ENCODE measurements at regions not wholly inside any gene's neighbourhood (a gene's known extent, or its start where the extent isn't known, plus 50 kb on each side); places are given as distances from the start of the nearest gene placed in this dataset.

- Histone ChIP-seq H2BK12ac (ENCODE audit: low read length) (no peak overlapping the region), H3K36me3 (ENCODE audit: control insufficient read depth in 1 of 2, insufficient read depth in 2 of 2, low read length in 2 of 2) (no peaks in the 10 kb centered on the region), H3K23ac (ENCODE audit: low read length) (no peak overlapping the region), H3K4ac (ENCODE audit: low read depth, low read length) (no peak overlapping the region), H3K79me1 (ENCODE audit: low read length) (no peaks in the 10 kb centered on the region), H2BK5ac (ENCODE audit: low read depth, low read length, poor library complexity) (no peak overlapping the region), H4K12ac (ENCODE audit: low read depth, low read length) (no peak overlapping the region), H2BK120ac (ENCODE audit: insufficient read depth, low read length, poor library complexity) (no peak overlapping the region), H4K8ac (ENCODE audit: low read depth, low read length) (no peak overlapping the region), H2AK5ac (ENCODE audit: low read length) (no peak overlapping the region), H3K4me3 (ENCODE audit: low read depth, low read length) (no peak overlapping the region), H3K4me1 (ENCODE audit: control insufficient read depth in 1 of 2, insufficient read depth in 2 of 2, low read length in 2 of 2) (no peaks in the 10 kb centered on the region), H3K4me2 (ENCODE audit: low read length) (no peak overlapping the region), H3K9me3 (ENCODE audit: insufficient read depth, low read depth, low read length) (no peaks in the 10 kb centered on the region), H4K91ac (ENCODE audit: low read depth, low read length) (no peak overlapping the region), H3K18ac (ENCODE audit: low read length) (no peak overlapping the region), H3K79me2 (ENCODE audit: control insufficient read depth, insufficient read depth, low read length, poor library complexity) (no peaks in the 10 kb centered on the region), H3K9ac (ENCODE audit: low read length) (no peak overlapping the region), H2AFZ (ENCODE audit: insufficient read depth, low read length, poor library complexity) (no peak overlapping the region), H3K27me3 (ENCODE audit: insufficient read depth, low read length) (no peaks in the 10 kb centered on the region), H3K14ac (ENCODE audit: low read length) (no peak overlapping the region), H3K27ac (ENCODE audit: low read depth, low read length) (no peak overlapping the region)
- WGBS (ENCODE audit: extremely low coverage, insufficient coverage, insufficient read length): no CpG with 5 or more reads among the region's 4 CpGs
- no peak for DNase-seq
Measured at GRCh38 chr6:99031957-99032356, 84.2 kb upstream of the FBXL4 start.

GRCh38 chr6:99030915-99031314 is 83.2 kb upstream of the FBXL4 start:
- Histone ChIP-seq H2BK12ac (ENCODE audit: low read length) (no peak overlapping the region), H3K4ac (ENCODE audit: low read depth, low read length) (no peak overlapping the region), H3K79me2 (ENCODE audit: control insufficient read depth, insufficient read depth, low read length, poor library complexity) (no peaks in the 10 kb centered on the region), H4K12ac (ENCODE audit: low read depth, low read length) (no peak overlapping the region), H2BK5ac (ENCODE audit: low read depth, low read length, poor library complexity) (no peak overlapping the region), H3K27me3 (ENCODE audit: insufficient read depth, low read length) (no peaks in the 10 kb centered on the region), H2AFZ (ENCODE audit: insufficient read depth, low read length, poor library complexity) (no peak overlapping the region), H3K18ac (ENCODE audit: low read length) (no peak overlapping the region), H3K14ac (ENCODE audit: low read length) (no peak overlapping the region), H3K23ac (ENCODE audit: low read length) (no peak overlapping the region), H2BK120ac (ENCODE audit: insufficient read depth, low read length, poor library complexity) (no peak overlapping the region), H4K8ac (ENCODE audit: low read depth, low read length) (no peak overlapping the region), H4K91ac (ENCODE audit: low read depth, low read length) (no peak overlapping the region), H3K9me3 (ENCODE audit: insufficient read depth, low read depth, low read length) (peaks cover 4% of the 10 kb centered on the region), H3K27ac (ENCODE audit: low read depth, low read length) (no peak overlapping the region), H3K4me1 (ENCODE audit: control insufficient read depth in 1 of 2, insufficient read depth in 2 of 2, low read length in 2 of 2) (no peaks in the 10 kb centered on the region), H3K9ac (ENCODE audit: low read length) (no peak overlapping the region), H2AK5ac (ENCODE audit: low read length) (no peak overlapping the region), H3K4me3 (ENCODE audit: low read depth, low read length) (no peak overlapping the region), H3K79me1 (ENCODE audit: low read length) (no peaks in the 10 kb centered on the region), H3K4me2 (ENCODE audit: low read length) (no peak overlapping the region), H3K36me3 (ENCODE audit: control insufficient read depth in 1 of 2, insufficient read depth in 2 of 2, low read length in 2 of 2) (no peaks in the 10 kb centered on the region)
- DNase-seq: no peak
- WGBS (ENCODE audit: extremely low coverage, insufficient coverage, insufficient read length): no CpG with 5 or more reads among the region's 1 CpG

- Histone ChIP-seq H3K36me3 (ENCODE audit: control insufficient read depth in 1 of 2, insufficient read depth in 2 of 2, low read length in 2 of 2) (no peaks in the 10 kb centered on the region), H3K4ac (ENCODE audit: low read depth, low read length) (no peak overlapping the region), H2BK120ac (ENCODE audit: insufficient read depth, low read length, poor library complexity) (no peak overlapping the region), H2BK5ac (ENCODE audit: low read depth, low read length, poor library complexity) (no peak overlapping the region), H2AFZ (ENCODE audit: insufficient read depth, low read length, poor library complexity) (no peak overlapping the region), H4K91ac (ENCODE audit: low read depth, low read length) (no peak overlapping the region), H3K14ac (ENCODE audit: low read length) (no peak overlapping the region), H3K4me1 (ENCODE audit: control insufficient read depth in 1 of 2, insufficient read depth in 2 of 2, low read length in 2 of 2) (no peaks in the 10 kb centered on the region), H3K9me3 (ENCODE audit: insufficient read depth, low read depth, low read length) (peaks cover 18% of the 10 kb centered on the region), H2BK12ac (ENCODE audit: low read length) (no peak overlapping the region), H3K27me3 (ENCODE audit: insufficient read depth, low read length) (no peaks in the 10 kb centered on the region), H3K18ac (ENCODE audit: low read length) (no peak overlapping the region), H4K12ac (ENCODE audit: low read depth, low read length) (no peak overlapping the region), H2AK5ac (ENCODE audit: low read length) (no peak overlapping the region), H3K79me1 (ENCODE audit: low read length) (no peaks in the 10 kb centered on the region), H3K4me2 (ENCODE audit: low read length) (no peak overlapping the region), H3K23ac (ENCODE audit: low read length) (no peak overlapping the region), H3K9ac (ENCODE audit: low read length) (no peak overlapping the region), H4K8ac (ENCODE audit: low read depth, low read length) (no peak overlapping the region), H3K79me2 (ENCODE audit: control insufficient read depth, insufficient read depth, low read length, poor library complexity) (no peaks in the 10 kb centered on the region), H3K27ac (ENCODE audit: low read depth, low read length) (no peak overlapping the region), H3K4me3 (ENCODE audit: low read depth, low read length) (no peak overlapping the region)
- no CpG with 5 or more reads among the region's 7 CpGs for WGBS (ENCODE audit: extremely low coverage, insufficient coverage, insufficient read length)
- DNase-seq: no peak
Measured at GRCh38 chr6:99026135-99026534, 78.4 kb upstream of the FBXL4 start.

- Histone ChIP-seq H3K23ac (ENCODE audit: low read length) (no peak overlapping the region), H3K27ac (ENCODE audit: low read depth, low read length) (no peak overlapping the region), H3K14ac (ENCODE audit: low read length) (no peak overlapping the region), H3K79me1 (ENCODE audit: low read length) (no peaks in the 10 kb centered on the region), H3K4me2 (ENCODE audit: low read length) (no peak overlapping the region), H2AK5ac (ENCODE audit: low read length) (no peak overlapping the region), H3K4me1 (ENCODE audit: control insufficient read depth in 1 of 2, insufficient read depth in 2 of 2, low read length in 2 of 2) (no peaks in the 10 kb centered on the region), H4K91ac (ENCODE audit: low read depth, low read length) (no peak overlapping the region), H2BK5ac (ENCODE audit: low read depth, low read length, poor library complexity) (no peak overlapping the region), H2AFZ (ENCODE audit: insufficient read depth, low read length, poor library complexity) (no peak overlapping the region), H3K9me3 (ENCODE audit: insufficient read depth, low read depth, low read length) (peaks cover 18% of the 10 kb centered on the region), H2BK120ac (ENCODE audit: insufficient read depth, low read length, poor library complexity) (no peak overlapping the region), H4K12ac (ENCODE audit: low read depth, low read length) (no peak overlapping the region), H3K4me3 (ENCODE audit: low read depth, low read length) (no peak overlapping the region), H3K36me3 (ENCODE audit: control insufficient read depth in 1 of 2, insufficient read depth in 2 of 2, low read length in 2 of 2) (no peaks in the 10 kb centered on the region), H3K4ac (ENCODE audit: low read depth, low read length) (no peak overlapping the region), H3K9ac (ENCODE audit: low read length) (no peak overlapping the region), H3K18ac (ENCODE audit: low read length) (no peak overlapping the region), H3K27me3 (ENCODE audit: insufficient read depth, low read length) (no peaks in the 10 kb centered on the region), H4K8ac (ENCODE audit: low read depth, low read length) (no peak overlapping the region), H2BK12ac (ENCODE audit: low read length) (no peak overlapping the region), H3K79me2 (ENCODE audit: control insufficient read depth, insufficient read depth, low read length, poor library complexity) (no peaks in the 10 kb centered on the region)
- no peak for DNase-seq
- WGBS (ENCODE audit: extremely low coverage, insufficient coverage, insufficient read length): no CpG with 5 or more reads among the region's 3 CpGs
Measured at GRCh38 chr6:99024089-99024488, 76.3 kb upstream of the FBXL4 start.
